KG1 (cell line): ENCODE measurements at regions not wholly inside any gene's neighbourhood (a gene's known extent, or its start where the extent isn't known, plus 50 kb on each side); places are given as distances from the start of the nearest gene placed in this dataset.
"Not testable (repeated sequence)": the region's sequence is repeated elsewhere in the genome, so short reads cannot be mapped to it uniquely, and the experiment has no call there.

ENCODE experiments used
- DNase-seq: peaks from one replicate; lab custom pipeline; 2025; lab: John Stamatoyannopoulos, UW

DNA sequence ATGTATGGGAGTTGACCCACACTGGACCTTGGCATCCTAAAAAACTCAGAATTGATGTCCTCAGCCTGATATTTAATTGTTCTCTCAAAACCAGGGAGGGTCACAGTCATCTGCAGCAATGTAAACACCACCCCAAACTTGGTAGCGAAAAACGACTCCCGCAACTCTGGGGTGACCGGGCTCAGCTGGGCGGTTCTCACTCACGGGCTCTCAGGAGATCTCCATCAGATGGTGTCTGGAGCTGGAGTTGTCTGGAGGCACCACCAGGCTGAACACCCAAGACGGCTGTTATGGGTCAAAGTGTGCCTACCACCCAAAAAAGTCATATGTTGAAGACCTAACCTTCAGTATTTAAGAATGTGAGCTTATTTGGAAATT is 50.9 kb upstream of the NXT1 start:
- DNase-seq = no peak

DNA sequence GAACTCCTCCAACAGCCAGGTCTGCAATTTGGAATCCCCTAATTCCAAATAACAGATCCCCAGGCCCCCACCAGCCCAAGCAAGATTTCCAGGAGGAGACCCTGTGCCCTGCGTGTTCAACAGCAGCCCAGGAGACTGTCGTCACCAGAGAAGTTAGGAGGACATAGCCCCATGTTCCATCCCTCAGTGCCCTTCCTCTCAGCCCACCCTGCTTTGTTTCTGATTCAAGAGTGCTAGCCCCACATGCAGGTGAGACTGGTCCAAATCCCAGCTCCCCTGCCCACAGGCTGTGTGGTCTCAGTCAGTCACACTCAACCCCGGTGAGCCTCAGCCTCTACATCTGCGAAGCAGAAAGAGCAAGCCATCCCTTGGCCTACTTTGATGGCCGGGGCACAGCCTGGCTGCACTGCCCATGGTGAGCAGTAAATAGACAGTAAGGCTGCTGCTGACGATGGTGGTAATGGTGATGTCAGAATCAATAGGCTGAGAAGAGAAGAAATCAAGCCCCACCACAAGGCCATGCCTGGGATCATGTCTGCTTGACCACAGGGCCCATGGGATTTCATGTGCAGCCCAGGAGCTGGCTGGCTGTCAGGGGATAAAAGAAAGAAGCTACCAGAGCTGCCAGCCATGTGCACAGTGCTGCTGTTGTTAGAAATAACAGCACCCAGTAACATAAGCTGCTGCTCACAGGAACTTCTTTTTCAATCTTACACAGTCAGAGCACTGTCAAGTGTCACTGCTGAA is 51.5 kb upstream of the NXT1 start:
- no peak for DNase-seq

- no peak for DNase-seq
These were observed 52.4 kb upstream of the NXT1 start for GRCh38 chr20:23298155-23298554.

DNA sequence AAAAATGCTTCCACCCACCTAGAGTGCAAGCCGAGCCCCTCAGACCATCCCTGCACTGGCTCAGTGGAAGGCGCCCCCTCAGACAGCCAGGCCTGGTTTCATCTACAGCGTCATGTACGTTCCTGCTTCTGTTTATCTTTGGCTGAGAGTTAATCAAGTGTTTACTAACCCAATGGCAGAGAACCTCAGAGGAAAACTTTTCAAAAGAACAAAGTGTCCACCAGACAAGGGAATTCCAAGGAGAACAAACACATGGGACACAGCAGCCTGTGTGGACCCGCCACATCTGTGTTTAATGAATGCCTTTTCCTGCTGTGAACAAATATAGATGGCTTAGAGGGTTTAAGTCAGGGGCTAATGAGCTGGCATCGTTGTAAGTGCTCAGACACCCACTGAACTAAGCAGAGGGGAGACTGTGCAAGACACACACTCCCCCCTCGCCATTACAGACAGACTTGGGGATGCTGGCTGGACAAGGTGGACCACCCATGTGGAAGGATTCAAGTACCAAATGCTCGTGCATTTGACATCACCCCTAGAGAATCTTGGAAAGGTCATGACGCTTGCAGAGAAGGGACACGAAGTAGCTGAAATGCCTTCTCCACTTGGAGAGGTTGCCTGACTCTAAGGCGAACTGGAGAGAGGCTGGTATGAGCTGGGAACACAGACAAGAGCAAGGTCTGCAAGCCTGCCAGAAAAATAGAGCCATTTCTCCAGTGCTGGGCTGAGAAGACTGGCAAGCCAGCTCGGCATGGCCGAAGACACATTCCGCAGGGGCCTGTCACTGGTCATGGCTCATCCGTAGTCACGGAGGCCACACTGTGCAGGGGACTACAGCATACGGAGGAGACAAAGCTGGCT is 53.5 kb upstream of the NXT1 start:
- DNase-seq = no peak

GRCh38 chr20:23295934-23296333 is 54.7 kb upstream of the NXT1 start:
- no peak for DNase-seq

GRCh38 chr20:23294671-23295070 is 55.9 kb upstream of the NXT1 start:
- DNase-seq = no peak

DNA sequence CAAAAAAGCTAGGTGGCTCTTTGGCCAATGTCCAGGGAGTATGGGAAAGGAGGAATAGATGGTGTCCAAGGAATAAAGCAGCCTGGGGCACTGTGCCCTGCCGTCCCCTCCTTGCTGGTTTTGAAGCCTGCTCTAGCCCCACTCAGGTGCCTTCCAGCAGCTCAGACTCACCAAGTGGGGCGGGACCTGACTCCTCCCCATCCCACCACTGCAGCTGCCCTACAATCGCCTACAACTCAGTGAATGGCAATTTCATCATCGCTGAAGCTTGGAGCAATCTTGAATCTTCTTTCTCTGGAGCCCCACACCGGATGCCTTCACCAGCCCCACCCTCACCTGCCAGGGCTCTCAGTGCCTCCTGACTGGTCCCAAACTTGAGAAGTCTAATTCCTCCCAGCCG is 56.4 kb upstream of the NXT1 start:
- DNase-seq = no peak

DNA sequence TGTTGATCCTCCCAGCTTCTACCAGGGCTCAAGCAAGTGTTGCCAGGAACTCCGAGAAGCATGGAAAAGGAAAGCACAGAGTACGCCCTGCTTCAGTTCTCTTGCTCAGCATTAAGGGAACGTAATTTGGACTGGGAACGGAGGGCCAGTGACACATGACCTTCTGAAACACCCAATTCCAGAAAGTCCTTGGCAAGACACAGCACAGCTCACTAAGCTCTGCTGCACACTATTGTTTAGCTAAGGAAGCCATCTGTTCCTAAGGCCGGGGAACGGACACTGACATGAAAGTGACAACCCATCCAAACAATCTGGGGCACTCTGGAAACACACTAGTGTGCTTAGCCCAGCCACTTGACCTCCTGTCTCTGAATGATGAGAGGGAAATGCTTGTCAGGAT is 56.9 kb upstream of the NXT1 start:
- DNase-seq = no peak

GRCh38 chr20:23292311-23292710 is 58.3 kb upstream of the NXT1 start:
- not testable (repeated sequence) for DNase-seq

GRCh38 chr20:23291575-23292240 is 58.9 kb upstream of the NXT1 start:
- DNase-seq = no peak

GRCh38 chr20:23290761-23291574 is 59.6 kb upstream of the NXT1 start:
- no peak for DNase-seq

GRCh38 chr20:23289724-23290395 is 60.7 kb upstream of the NXT1 start:
- no peak for DNase-seq

- DNase-seq = no peak
These were observed 61.3 kb upstream of the NXT1 start for GRCh38 chr20:23289249-23289648.

DNA sequence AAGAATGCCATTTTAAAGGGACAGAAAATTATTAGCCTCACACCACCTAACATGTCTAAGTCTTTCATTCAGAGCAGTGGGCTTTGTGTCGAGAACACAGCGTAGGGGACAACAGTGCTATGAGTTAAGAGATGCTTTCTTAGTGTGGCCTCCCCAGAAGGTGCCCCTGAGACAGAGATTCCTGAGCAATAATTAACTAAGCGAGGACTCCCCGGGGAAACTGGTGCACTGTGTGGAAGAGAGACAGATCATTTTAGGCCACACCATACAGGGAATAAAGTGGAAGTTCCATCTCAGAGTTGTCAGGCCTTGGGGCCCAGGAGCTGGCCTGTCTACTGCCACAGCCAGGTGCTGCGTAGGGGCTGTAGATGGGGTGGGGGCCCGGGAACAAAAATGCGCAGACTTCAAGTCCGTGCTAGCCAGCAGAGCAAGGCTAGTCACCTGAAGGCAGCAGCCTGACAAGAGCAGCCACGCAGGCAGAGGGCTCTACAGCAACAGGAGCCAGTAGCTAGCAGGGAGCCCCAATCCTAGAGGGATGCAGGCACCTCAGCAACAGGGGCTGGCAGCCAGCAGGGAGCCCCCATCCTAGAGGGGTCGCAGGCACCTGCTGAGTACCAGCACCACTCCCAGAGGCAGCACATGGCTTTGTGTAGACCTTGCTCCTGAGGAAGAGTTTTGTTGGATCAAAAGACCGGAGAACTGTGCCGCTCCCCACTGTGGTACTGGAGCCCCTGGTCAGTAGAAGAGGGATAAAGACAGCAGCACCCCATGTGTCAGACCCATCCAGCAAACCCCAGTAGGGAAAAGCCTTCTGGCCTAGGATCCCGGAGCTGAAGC is 63.0 kb upstream of the NXT1 start:
- no peak for DNase-seq

DNA sequence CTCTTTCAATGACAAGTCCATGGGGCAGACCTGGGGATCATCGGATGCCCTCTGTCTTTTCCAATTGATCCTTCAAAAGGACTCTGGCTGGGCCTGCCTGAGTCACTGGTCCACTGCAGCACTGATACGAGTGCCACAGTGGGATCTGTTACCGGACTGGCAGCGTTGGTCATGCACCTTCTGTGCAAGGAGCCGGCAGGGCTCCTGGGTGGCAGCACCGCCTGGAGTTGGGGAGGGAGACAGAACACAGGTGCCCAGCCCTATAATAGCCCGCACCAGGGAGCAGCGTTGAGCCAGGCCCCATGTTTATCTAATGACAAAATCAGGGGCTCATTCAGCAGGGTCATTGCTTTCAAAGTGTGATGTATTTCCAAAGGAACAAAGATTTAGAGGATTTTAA is 64.2 kb upstream of the NXT1 start:
- DNase-seq = no peak

DNA sequence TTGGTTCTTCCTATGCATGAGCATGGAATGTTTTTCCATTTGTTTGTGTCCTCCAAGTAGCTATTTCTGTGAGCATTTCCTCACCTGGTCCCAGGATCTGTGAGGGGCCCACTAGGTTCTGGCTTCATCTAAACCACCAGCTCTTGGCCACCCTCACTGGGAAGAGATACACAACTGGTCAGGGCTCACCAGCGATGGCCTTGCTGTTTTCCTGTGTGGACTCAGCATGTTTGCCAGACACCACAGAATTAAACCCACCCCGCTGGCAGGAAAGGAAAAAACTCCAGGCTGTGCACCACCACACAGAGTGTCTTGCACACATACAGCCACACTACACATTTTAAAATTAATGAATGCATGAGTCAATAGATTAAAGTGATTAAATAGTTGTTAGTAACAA is 65.1 kb upstream of the NXT1 start:
- DNase-seq = no peak

GRCh38 chr20:23284009-23284408 is 66.6 kb upstream of the NXT1 start:
- DNase-seq = no peak

DNA sequence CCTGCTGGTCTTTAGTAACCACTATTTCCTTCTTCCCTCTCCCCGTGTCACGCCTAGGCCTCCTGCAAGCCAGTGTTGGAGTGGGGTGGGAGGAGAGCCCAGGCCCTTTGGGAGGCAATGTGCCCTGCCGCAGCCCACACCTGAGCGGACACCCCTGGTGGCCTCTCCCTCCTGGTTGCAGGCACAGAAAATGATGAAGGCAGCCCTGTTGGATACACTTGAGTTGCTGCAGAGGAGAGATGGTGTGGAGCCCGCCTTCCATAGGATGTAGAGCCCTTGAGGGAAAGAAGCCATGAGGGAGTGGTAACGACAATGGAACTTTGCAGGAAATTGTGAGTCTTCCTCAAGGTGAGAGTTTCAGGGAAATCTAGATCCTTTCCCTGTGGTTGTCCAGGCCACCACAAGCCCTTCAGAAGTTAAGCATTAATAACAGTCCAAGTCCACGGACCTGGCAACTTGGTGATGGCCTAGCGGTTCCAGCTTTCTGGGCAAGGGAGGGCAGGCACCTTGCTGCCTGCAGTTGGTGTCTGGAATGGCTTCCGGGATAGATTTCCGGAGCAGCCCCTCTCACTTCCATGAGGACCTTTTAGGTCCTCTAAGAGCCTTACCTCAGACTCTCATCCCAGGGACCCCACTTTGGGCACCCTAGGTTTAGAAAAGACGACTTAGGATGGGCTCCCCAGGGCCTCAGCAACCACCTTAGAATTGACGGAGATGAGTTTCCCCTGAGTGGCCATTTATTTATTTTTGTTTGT is 67.3 kb upstream of the NXT1 start:
- DNase-seq = no peak

- no peak for DNase-seq
These were observed 68.0 kb upstream of the NXT1 start for GRCh38 chr20:23282546-23282945.

- no peak for DNase-seq
These were observed 68.5 kb upstream of the NXT1 start for GRCh38 chr20:23282111-23282510.
